ENCODE measurements at regions not wholly inside any gene's neighbourhood (a gene's known extent, or its start where the extent isn't known, plus 50 kb on each side); places are given as distances from the start of the nearest gene placed in this dataset.

DNA sequence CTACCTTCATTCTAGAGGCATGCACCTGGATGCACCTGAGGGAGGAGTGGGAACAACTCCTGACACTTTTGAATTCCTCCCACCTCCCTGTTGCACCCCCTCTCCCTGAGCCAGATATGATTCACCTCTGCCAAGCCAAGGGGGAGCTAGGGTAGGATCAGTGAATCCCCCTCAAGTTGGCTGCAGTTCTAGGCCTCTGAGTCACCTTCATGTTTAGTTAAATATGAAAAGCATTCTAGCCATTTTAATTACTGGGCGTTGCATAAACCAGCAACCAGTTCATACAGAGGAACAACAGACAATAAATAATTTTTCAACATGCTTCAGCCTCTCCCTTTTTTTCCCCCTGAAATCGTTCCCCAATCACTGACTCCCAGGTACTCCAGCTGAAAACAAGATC, 1440.2 kb downstream of the ADGRL3 start:
- H3K36me3 Mint-ChIP-seq (ENCODE audit: low read depth) = no peaks in the 10 kb centered on the region
- no peaks in the 10 kb centered on the region for H3K9me3 ChIP-seq (ENCODE audit: control insufficient read depth, low read length)

DNA sequence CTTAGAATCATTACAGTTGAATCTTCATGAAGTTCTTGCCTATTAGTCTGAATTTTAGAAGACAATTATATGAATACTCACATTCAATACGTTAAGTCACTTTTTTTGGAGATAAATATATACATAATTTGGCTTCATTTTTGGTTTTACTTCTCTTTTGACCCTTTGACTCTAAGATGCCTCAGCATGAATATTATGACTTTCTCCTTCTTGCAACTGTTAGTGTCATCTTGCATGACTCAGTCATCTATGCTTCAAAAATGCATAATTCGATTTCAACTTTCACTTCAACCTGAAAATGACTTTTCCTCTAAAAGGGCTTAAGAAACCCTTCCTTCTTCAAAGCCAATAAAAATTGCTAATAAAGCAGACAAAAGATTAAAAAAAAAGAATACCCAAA, 1427.5 kb downstream of the ADGRL3 start:
- no peaks in the 10 kb centered on the region for H3K27me3 Mint-ChIP-seq (ENCODE audit: insufficient read depth)
- H3K4me1 ChIP-seq (ENCODE audit: control insufficient read depth, insufficient read depth, low read length) = no peaks in the 10 kb centered on the region
- no peaks in the 10 kb centered on the region for H3K36me3 ChIP-seq (ENCODE audit: control insufficient read depth, insufficient read depth, low read length)
- DNase-seq = no peak
- H3K9me3 ChIP-seq (ENCODE audit: control insufficient read depth, low read length) = peaks cover 18% of the 10 kb centered on the region
- no peak overlapping the region for H3K9ac ChIP-seq (ENCODE audit: extremely low read depth, low read length, poor library complexity, severe bottlenecking)
- no peaks in the 10 kb centered on the region for H3K4me1 Mint-ChIP-seq
- TF ChIP-seq, protein P1, sequence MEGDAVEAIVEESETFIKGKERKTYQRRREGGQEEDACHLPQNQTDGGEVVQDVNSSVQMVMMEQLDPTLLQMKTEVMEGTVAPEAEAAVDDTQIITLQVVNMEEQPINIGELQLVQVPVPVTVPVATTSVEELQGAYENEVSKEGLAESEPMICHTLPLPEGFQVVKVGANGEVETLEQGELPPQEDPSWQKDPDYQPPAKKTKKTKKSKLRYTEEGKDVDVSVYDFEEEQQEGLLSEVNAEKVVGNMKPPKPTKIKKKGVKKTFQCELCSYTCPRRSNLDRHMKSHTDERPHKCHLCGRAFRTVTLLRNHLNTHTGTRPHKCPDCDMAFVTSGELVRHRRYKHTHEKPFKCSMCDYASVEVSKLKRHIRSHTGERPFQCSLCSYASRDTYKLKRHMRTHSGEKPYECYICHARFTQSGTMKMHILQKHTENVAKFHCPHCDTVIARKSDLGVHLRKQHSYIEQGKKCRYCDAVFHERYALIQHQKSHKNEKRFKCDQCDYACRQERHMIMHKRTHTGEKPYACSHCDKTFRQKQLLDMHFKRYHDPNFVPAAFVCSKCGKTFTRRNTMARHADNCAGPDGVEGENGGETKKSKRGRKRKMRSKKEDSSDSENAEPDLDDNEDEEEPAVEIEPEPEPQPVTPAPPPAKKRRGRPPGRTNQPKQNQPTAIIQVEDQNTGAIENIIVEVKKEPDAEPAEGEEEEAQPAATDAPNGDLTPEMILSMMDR (conservative IDR thresholded peaks at IDR 0.05) = no peak
- no peak overlapping the region for H3K27ac ChIP-seq (ENCODE audit: low read depth, low read length)
- no peaks in the 10 kb centered on the region for H3K27me3 ChIP-seq (ENCODE audit: control insufficient read depth, insufficient read depth, low read length, poor library complexity, severe bottlenecking)
- H3K4me3 Mint-ChIP-seq = no peak overlapping the region
- peaks cover 13% of the 10 kb centered on the region for H3K9me3 Mint-ChIP-seq
- H3K27ac Mint-ChIP-seq = no peak overlapping the region
- WGBS, 2 experiments (ENCODE audit: insufficient coverage in 1 of 2, insufficient read length in 1 of 2) = 89 to 100% methylated on average over 1 to 2 of the region's 2 CpGs
- H3K4me3 ChIP-seq (ENCODE audit: low read length) = no peak overlapping the region
- H3K36me3 Mint-ChIP-seq (ENCODE audit: low read depth) = peaks cover 3% of the 10 kb centered on the region

More for the DNA sequence above, 1440.2 kb downstream of the ADGRL3 start:
- no peak overlapping the region for H3K27ac ChIP-seq (ENCODE audit: low read depth, low read length)
- H3K4me3 ChIP-seq (ENCODE audit: low read length) = no peak overlapping the region
- H3K36me3 ChIP-seq (ENCODE audit: control insufficient read depth, insufficient read depth, low read length) = no peaks in the 10 kb centered on the region
- no peak overlapping the region for H3K9ac ChIP-seq (ENCODE audit: extremely low read depth, low read length, poor library complexity, severe bottlenecking)
- H3K9me3 Mint-ChIP-seq = no peaks in the 10 kb centered on the region
- no peak for DNase-seq
- H3K27me3 Mint-ChIP-seq (ENCODE audit: insufficient read depth) = no peaks in the 10 kb centered on the region
- WGBS, 2 experiments (ENCODE audit: insufficient coverage in 1 of 2, insufficient read length in 1 of 2) = 83% methylated on average over 2 of the region's 2 CpGs
- TF ChIP-seq, protein P1 (conservative IDR thresholded peaks at IDR 0.05) = no peak
- H3K4me1 Mint-ChIP-seq = peaks cover 1% of the 10 kb centered on the region
- no peak overlapping the region for H3K27ac Mint-ChIP-seq
- no peak overlapping the region for H3K4me3 Mint-ChIP-seq
- H3K4me1 ChIP-seq (ENCODE audit: control insufficient read depth, insufficient read depth, low read length) = no peaks in the 10 kb centered on the region
- H3K27me3 ChIP-seq (ENCODE audit: control insufficient read depth, insufficient read depth, low read length, poor library complexity, severe bottlenecking) = no peaks in the 10 kb centered on the region

DNA sequence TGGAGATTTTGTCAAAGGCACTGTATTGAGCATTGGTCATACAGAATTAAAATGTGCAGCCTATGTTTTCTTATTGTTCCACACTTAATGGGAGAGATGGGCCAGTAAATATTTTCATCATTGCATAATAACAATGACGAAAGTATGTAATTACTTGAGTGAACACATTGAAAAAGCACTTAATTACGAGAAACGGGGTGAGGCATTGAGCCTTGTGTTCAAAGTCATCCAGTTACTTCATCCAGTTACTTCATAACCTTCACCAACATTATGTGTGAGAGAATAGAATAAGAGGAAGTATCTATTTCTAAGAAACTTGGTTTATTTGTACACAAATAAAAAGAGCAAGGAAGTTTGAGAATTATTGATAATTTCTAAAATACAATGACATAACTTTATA, 1427.0 kb downstream of the ADGRL3 start:
- H3K9me3 Mint-ChIP-seq = peaks cover 10% of the 10 kb centered on the region
- Histone ChIP-seq H3K4me3 (ENCODE audit: low read length) (no peak overlapping the region), H3K9me3 (ENCODE audit: control insufficient read depth, low read length) (peaks cover 12% of the 10 kb centered on the region), H3K4me1 (ENCODE audit: control insufficient read depth, insufficient read depth, low read length) (no peaks in the 10 kb centered on the region), H3K27ac (ENCODE audit: low read depth, low read length) (no peak overlapping the region), H3K27me3 (ENCODE audit: control insufficient read depth, insufficient read depth, low read length, poor library complexity, severe bottlenecking) (no peaks in the 10 kb centered on the region), H3K36me3 (ENCODE audit: control insufficient read depth, insufficient read depth, low read length) (no peaks in the 10 kb centered on the region), H3K9ac (ENCODE audit: extremely low read depth, low read length, poor library complexity, severe bottlenecking) (no peak overlapping the region)
- no peak overlapping the region for H3K4me3 Mint-ChIP-seq
- TF ChIP-seq, protein P1 (conservative IDR thresholded peaks at IDR 0.05) = no peak
- H3K36me3 Mint-ChIP-seq (ENCODE audit: low read depth) = peaks cover 3% of the 10 kb centered on the region
- WGBS, 2 experiments (ENCODE audit: insufficient coverage in 1 of 2, insufficient read length in 1 of 2) = 93% methylated on average over 3 of the region's 3 CpGs; no CpG with 5 or more reads in 1 of the 2 experiments
- no peak for DNase-seq
- no peaks in the 10 kb centered on the region for H3K27me3 Mint-ChIP-seq (ENCODE audit: insufficient read depth)
- H3K27ac Mint-ChIP-seq = no peak overlapping the region
- H3K4me1 Mint-ChIP-seq = no peaks in the 10 kb centered on the region
